ENCODE measurements at regions not wholly inside any gene's neighbourhood (a gene's known extent, or its start where the extent isn't known, plus 50 kb on each side); places are given as distances from the start of the nearest gene placed in this dataset.

- H3K4me1 Mint-ChIP-seq (ENCODE audit: low read depth): no peaks in the 10 kb centered on the region
- H3K27ac Mint-ChIP-seq: no peak overlapping the region
- no peaks in the 10 kb centered on the region for H3K9me3 Mint-ChIP-seq (ENCODE audit: low read depth)
- H3K27me3 Mint-ChIP-seq: peaks cover 6% of the 10 kb centered on the region
- TF ChIP-seq CTCF (IDR thresholded peaks at IDR 0.05; ENCODE audit: unreplicated experiment): no peak
- no peak for DNase-seq (ENCODE audit: low spot score, unreplicated experiment)
- H3K4me3 Mint-ChIP-seq (ENCODE audit: low read depth): no peak overlapping the region
- H3K36me3 Mint-ChIP-seq (ENCODE audit: insufficient read depth): no peaks in the 10 kb centered on the region
Measured at GRCh38 chr11:109644152-109644551, 222.2 kb downstream of the C11orf87 start.

GRCh38 chr11:109648804-109649203 is 226.8 kb downstream of the C11orf87 start:
- no peak overlapping the region for H3K4me3 Mint-ChIP-seq (ENCODE audit: low read depth)
- no peak for DNase-seq (ENCODE audit: low spot score, unreplicated experiment)
- TF ChIP-seq CTCF (IDR thresholded peaks at IDR 0.05; ENCODE audit: unreplicated experiment): no peak

DNA sequence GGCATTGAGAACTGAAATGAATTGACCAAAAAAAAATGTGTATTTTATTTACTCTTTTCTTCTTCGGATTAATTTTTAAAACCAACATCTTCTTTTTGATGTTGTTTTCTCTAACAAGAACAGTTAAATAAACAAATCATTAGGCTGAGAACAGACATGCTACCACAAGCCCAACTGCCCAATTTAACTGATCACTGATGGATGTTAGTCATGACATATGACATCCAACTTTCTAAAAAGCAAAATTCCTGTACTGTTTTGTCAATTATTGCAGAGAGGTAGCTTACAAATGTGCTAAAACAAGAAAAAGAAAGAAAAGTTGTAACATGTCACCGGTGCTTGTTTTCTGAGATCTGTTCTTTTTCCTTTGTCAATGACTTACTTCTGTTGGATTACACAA is 232.1 kb downstream of the C11orf87 start:
- H3K4me3 Mint-ChIP-seq (ENCODE audit: low read depth): no peak overlapping the region
- no peak for DNase-seq (ENCODE audit: low spot score, unreplicated experiment)
- TF ChIP-seq CTCF (IDR thresholded peaks at IDR 0.05; ENCODE audit: unreplicated experiment): no peak
- H3K36me3 Mint-ChIP-seq (ENCODE audit: insufficient read depth): no peaks in the 10 kb centered on the region
- no peaks in the 10 kb centered on the region for H3K4me1 Mint-ChIP-seq (ENCODE audit: low read depth)
- no peaks in the 10 kb centered on the region for H3K9me3 Mint-ChIP-seq (ENCODE audit: low read depth)
- H3K27ac Mint-ChIP-seq: no peak overlapping the region
- H3K27me3 Mint-ChIP-seq: peaks cover 5% of the 10 kb centered on the region

More at GRCh38 chr11:109648804-109649203, 226.8 kb downstream of the C11orf87 start:
- H3K4me1 Mint-ChIP-seq (ENCODE audit: low read depth): no peaks in the 10 kb centered on the region
- H3K9me3 Mint-ChIP-seq (ENCODE audit: low read depth): no peaks in the 10 kb centered on the region
- no peaks in the 10 kb centered on the region for H3K36me3 Mint-ChIP-seq (ENCODE audit: insufficient read depth)
- H3K27ac Mint-ChIP-seq: no peak overlapping the region
- H3K27me3 Mint-ChIP-seq: peaks cover 9% of the 10 kb centered on the region

DNA sequence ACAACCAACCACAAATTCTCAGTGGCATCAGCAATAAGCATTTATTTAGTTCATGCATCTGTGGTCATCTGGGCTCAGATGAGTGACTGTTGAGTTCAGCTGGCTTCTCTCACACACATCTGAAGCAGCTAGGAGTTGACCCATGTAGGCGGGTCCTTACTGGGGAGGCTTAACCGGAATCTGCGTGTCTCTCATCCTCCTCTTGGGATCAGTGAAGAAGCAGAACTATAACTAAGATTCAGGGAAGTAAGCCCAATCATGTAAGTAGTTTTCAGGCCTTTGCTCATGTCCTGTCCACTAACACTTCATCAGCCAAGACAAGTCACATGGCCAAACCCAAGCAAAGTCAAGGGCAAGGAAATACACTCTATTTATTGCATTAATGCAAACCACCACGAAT is 236.2 kb downstream of the C11orf87 start:
- Mint-ChIP-seq H3K27ac (no peak overlapping the region), H3K9me3 (ENCODE audit: low read depth) (no peaks in the 10 kb centered on the region), H3K36me3 (ENCODE audit: insufficient read depth) (no peaks in the 10 kb centered on the region)

DNA sequence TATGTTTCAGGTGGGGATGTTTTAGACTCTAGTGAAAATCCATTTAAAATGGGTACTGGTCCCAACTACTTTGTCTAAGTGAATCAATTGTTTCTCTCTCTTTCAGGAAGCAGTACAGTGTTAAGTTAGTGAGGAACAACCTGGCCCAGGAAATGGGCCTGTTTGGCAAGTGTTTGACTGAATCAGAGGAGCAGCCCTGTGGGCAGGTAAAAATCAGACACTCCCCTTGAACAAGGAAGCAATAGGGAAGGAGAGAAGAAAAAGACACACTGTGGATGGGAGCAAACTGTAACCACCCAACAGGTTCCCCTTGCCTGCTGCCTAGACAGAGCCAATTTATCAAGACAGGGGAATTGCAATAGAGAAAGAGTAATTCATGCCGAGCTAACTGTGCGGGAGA is 245.7 kb downstream of the C11orf87 start:
- Mint-ChIP-seq H3K9me3 (ENCODE audit: low read depth) (peaks cover 6% of the 10 kb centered on the region), H3K36me3 (ENCODE audit: insufficient read depth) (no peaks in the 10 kb centered on the region), H3K27ac (no peak overlapping the region), H3K4me3 (ENCODE audit: low read depth) (no peak overlapping the region), H3K4me1 (ENCODE audit: low read depth) (no peaks in the 10 kb centered on the region), H3K27me3 (no peaks in the 10 kb centered on the region)
- no peak for TF ChIP-seq CTCF (IDR thresholded peaks at IDR 0.05; ENCODE audit: unreplicated experiment)
- DNase-seq (ENCODE audit: low spot score, unreplicated experiment): no peak

More for the DNA sequence above, 236.2 kb downstream of the C11orf87 start:
- TF ChIP-seq CTCF (IDR thresholded peaks at IDR 0.05; ENCODE audit: unreplicated experiment): no peak
- Mint-ChIP-seq H3K4me1 (ENCODE audit: low read depth) (no peaks in the 10 kb centered on the region), H3K4me3 (ENCODE audit: low read depth) (no peak overlapping the region), H3K27me3 (peaks cover 6% of the 10 kb centered on the region)
- no peak for DNase-seq (ENCODE audit: low spot score, unreplicated experiment)
